Panc1 (cell line): ENCODE measurements at regions not wholly inside any gene's neighbourhood (a gene's known extent, or its start where the extent isn't known, plus 50 kb on each side); places are given as distances from the start of the nearest gene placed in this dataset.

Source experiments
- ATAC-seq: fragments of 200-7000 bp; cut with Tn5 transposase; 2 replicates; pipeline ENCODE4 v1.9.1; 2020; ENCODE audit warnings: mild to moderate bottlenecking, moderate library complexity
- BruUV-seq: library from RNA; stranded (reverse); fragments of 400-500 nt; replicated peaks from 2 replicates; lab custom pipeline; 2021; lab: Mats Ljungman, UMichigan
- CTCF ChIA-PET: fragments of 300-600 bp; sonication (Branson Sonifier 250); formaldehyde crosslinking; loops from one replicate; lab custom pipeline; 2022; ENCODE audit warnings: antibody characterized with exemption; lab: Charles Lee
- POLR2A ChIA-PET: fragments of 300-600 bp; sonication (Branson Sonifier 250); formaldehyde crosslinking; loops from one replicate; lab custom pipeline; 2022; ENCODE audit warnings: antibody characterized with exemption; lab: Charles Lee
- DNase-seq: peaks from one replicate; pipeline ENCODE4 v3.0.0-alpha.2; 2010; ENCODE audit warnings: low read depth, low spot score
- H3K27ac ChIP-seq: 2 replicates; pipeline ENCODE4 v1.5.1; 2011; ENCODE audit warnings: mild to moderate bottlenecking, low read length, inconsistent platforms
- H3K27me3 ChIP-seq: fragments of 200-500 bp; sonication (Bioruptor generic); 2 replicates; pipeline ENCODE4 v1.6.0; 2014; ENCODE audit warnings: low read length, inconsistent platforms; ENCODE audit not compliant: control insufficient read depth, insufficient read depth
- H3K36me3 ChIP-seq: fragments of 200-500 bp; sonication (Bioruptor generic); 2 replicates; pipeline ENCODE4 v1.5.1; 2014; ENCODE audit warnings: inconsistent platforms, mild to moderate bottlenecking, low read length, moderate library complexity; ENCODE audit not compliant: control insufficient read depth, insufficient read depth
- H3K4me1 ChIP-seq: 2 replicates; pipeline ENCODE4 v1.5.1; 2011; ENCODE audit warnings: inconsistent platforms, mild to moderate bottlenecking, low read length, moderate library complexity; ENCODE audit not compliant: control insufficient read depth, insufficient read depth
- H3K4me3 ChIP-seq, 2 experiments: 2 replicates each; pipeline ENCODE4 v1.5.1; 2011 to 2012; ENCODE audit warnings: low read depth in 2 of 2, low read length in 2 of 2, mild to moderate bottlenecking in 2 of 2, inconsistent platforms in 1 of 2, moderate library complexity in 1 of 2
- H3K9me3 ChIP-seq: fragments of 200-500 bp; sonication (Bioruptor generic); 2 replicates; pipeline ENCODE4 v1.5.1; 2014; ENCODE audit warnings: low read depth, mild to moderate bottlenecking, inconsistent platforms, low read length, moderate library complexity; ENCODE audit not compliant: control insufficient read depth, insufficient read depth
- POLR2AphosphoS5 ChIP-seq: IDR thresholded peaks from 2 replicates; pipeline ENCODE4 v1.6.1; 2012; ENCODE audit warnings: mild to moderate bottlenecking, low read depth, low read length, moderate library complexity
- SIN3A ChIP-seq: IDR thresholded peaks from 2 replicates; pipeline ENCODE4 v1.6.1; 2012; ENCODE audit warnings: low read depth, mild to moderate bottlenecking, low read length, moderate library complexity, borderline replicate concordance; ENCODE audit not compliant: insufficient read depth
- TCF7L2 ChIP-seq: IDR thresholded peaks from 2 replicates; pipeline ENCODE4 v1.6.1; 2011; ENCODE audit warnings: mild to moderate bottlenecking, low read depth, low read length, inconsistent platforms
- in situ Hi-C: cut with HindIII; loops from 2 replicates; pipeline ENCODE4 v1.10.0; 2016; ENCODE audit warnings: low sequenced_read_pairs, low pct_unique_long_range_greater_than_20kb
- intact Hi-C: fragments of 100-400 bp; cut with micrococcal nuclease; formaldehyde crosslinking; loops from one replicate; pipeline ENCODE4 v1.10.0; 2022; ENCODE audit not compliant: unreplicated experiment
- TF ChIP-seq, protein P1 (sequence below), 2 experiments: IDR thresholded peaks; 2 replicates each; pipeline ENCODE4 v1.6.1; 2011 to 2012; ENCODE audit warnings: low read depth in 2 of 2, control low read depth in 1 of 2, low read length in 1 of 2, mild to moderate bottlenecking in 1 of 2, moderate library complexity in 1 of 2; ENCODE audit not compliant: insufficient read depth in 1 of 2
- TF ChIP-seq, protein P2 (sequence below): fragments of 450-650 bp; IDR thresholded peaks from 2 replicates; pipeline ENCODE4 v1.5.1; 2017; ENCODE audit warnings: mild to moderate bottlenecking

DNA sequence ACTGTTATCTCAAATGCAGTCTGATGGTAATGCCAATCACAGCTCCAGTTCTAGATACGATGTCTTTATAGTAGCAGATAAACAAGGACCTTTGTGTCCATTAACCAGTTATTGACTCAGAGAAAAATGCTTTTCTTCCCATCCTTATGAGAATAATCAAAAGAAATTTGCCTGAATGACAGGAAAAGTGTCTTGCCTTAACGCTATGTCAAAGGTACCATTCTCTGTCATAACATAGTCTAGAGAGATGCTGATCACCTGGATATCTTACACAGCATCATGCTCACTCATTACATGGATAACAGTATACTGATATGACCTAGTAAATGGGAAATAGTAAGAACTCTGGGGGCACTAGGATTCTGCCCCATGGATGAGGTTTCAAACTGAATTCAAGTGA lies 151.7 kb upstream of the NEGR1 start:
- intact Hi-C loops (no loop called here), in situ Hi-C loops (no loop called here)
- H3K9me3 ChIP-seq = no peaks in the 10 kb centered on the region
- H3K4me3 ChIP-seq = no peak overlapping the region
- ATAC-seq (no peak), DNase-seq (no peak)
- ChIA-PET CTCF (no interaction called here), POLR2A (no interaction called here)
- TF ChIP-seq, protein P1, sequence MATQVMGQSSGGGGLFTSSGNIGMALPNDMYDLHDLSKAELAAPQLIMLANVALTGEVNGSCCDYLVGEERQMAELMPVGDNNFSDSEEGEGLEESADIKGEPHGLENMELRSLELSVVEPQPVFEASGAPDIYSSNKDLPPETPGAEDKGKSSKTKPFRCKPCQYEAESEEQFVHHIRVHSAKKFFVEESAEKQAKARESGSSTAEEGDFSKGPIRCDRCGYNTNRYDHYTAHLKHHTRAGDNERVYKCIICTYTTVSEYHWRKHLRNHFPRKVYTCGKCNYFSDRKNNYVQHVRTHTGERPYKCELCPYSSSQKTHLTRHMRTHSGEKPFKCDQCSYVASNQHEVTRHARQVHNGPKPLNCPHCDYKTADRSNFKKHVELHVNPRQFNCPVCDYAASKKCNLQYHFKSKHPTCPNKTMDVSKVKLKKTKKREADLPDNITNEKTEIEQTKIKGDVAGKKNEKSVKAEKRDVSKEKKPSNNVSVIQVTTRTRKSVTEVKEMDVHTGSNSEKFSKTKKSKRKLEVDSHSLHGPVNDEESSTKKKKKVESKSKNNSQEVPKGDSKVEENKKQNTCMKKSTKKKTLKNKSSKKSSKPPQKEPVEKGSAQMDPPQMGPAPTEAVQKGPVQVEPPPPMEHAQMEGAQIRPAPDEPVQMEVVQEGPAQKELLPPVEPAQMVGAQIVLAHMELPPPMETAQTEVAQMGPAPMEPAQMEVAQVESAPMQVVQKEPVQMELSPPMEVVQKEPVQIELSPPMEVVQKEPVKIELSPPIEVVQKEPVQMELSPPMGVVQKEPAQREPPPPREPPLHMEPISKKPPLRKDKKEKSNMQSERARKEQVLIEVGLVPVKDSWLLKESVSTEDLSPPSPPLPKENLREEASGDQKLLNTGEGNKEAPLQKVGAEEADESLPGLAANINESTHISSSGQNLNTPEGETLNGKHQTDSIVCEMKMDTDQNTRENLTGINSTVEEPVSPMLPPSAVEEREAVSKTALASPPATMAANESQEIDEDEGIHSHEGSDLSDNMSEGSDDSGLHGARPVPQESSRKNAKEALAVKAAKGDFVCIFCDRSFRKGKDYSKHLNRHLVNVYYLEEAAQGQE (IDR thresholded peaks at IDR 0.05; ENCODE audit: insufficient read depth in 1 of 2, low read depth in 2 of 2, low read length in 1 of 2) = no peak
- TF ChIP-seq SIN3A (no peak), POLR2AphosphoS5 (no peak), TCF7L2 (no peak)
- TF ChIP-seq, protein P2, sequence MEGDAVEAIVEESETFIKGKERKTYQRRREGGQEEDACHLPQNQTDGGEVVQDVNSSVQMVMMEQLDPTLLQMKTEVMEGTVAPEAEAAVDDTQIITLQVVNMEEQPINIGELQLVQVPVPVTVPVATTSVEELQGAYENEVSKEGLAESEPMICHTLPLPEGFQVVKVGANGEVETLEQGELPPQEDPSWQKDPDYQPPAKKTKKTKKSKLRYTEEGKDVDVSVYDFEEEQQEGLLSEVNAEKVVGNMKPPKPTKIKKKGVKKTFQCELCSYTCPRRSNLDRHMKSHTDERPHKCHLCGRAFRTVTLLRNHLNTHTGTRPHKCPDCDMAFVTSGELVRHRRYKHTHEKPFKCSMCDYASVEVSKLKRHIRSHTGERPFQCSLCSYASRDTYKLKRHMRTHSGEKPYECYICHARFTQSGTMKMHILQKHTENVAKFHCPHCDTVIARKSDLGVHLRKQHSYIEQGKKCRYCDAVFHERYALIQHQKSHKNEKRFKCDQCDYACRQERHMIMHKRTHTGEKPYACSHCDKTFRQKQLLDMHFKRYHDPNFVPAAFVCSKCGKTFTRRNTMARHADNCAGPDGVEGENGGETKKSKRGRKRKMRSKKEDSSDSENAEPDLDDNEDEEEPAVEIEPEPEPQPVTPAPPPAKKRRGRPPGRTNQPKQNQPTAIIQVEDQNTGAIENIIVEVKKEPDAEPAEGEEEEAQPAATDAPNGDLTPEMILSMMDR = no peak
- BruUV-seq = no TSS peak
- no peaks in the 10 kb centered on the region for H3K27me3 ChIP-seq
- no peak overlapping the region for H3K27ac ChIP-seq
- no peaks in the 10 kb centered on the region for H3K36me3 ChIP-seq
- H3K4me1 ChIP-seq = no peaks in the 10 kb centered on the region

DNA sequence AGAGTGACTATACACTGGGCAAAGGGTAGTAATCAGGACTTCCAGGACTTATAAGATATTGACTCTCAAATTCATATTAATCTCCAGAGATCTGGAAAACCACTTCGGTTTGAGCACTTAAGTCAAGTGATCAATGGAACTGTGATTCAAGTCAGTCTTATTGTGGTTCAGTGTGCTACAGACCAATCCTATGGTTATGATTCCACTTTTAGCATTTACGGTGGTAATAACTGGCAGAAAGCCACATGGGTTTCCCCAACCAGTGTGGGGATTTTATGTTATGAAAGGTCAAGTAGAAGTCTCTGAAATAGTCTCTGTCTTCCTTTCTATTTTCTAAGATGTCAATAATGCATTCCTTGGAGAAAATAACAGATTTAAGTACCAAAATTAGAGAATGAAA lies 151.3 kb upstream of the NEGR1 start:
- no peak for DNase-seq
- in situ Hi-C loops (no loop called here), intact Hi-C loops (no loop called here)
- H3K9me3 ChIP-seq = no peaks in the 10 kb centered on the region
- H3K4me1 ChIP-seq = no peaks in the 10 kb centered on the region
- no TSS peak for BruUV-seq
- CTCF ChIA-PET = no interaction called here
- no peak overlapping the region for H3K4me3 ChIP-seq
- POLR2A ChIA-PET = no interaction called here
- TF ChIP-seq, protein P2 = no peak
- no peak for TF ChIP-seq TCF7L2
- no peak for TF ChIP-seq POLR2AphosphoS5
- no peak for TF ChIP-seq SIN3A
- TF ChIP-seq, protein P1 (IDR thresholded peaks at IDR 0.05; ENCODE audit: insufficient read depth in 1 of 2, low read depth in 2 of 2, low read length in 1 of 2) = no peak
- no peak for ATAC-seq
- no peaks in the 10 kb centered on the region for H3K36me3 ChIP-seq
- H3K27ac ChIP-seq = no peak overlapping the region
- no peaks in the 10 kb centered on the region for H3K27me3 ChIP-seq
